Large intestine (tissue), 3 donors: ENCODE measurements at regions not wholly inside any gene's neighbourhood (a gene's known extent, or its start where the extent isn't known, plus 50 kb on each side); places are given as distances from the start of the nearest gene placed in this dataset.
A peak's percentile ranks its signal among the peaks of the same experiment; 100 is the strongest.

ENCODE experiments used
- DNase-seq, 2 donors: peaks; one replicate each; pipeline versions ENCODE4 v3.0.0 to v3.0.0-alpha.2; 2013
- H3K27ac ChIP-seq: one replicate; pipeline ENCODE4 v1.5.1; 2013; ENCODE audit warnings: low read length
- H3K27me3 ChIP-seq: 2 replicates; pipeline ENCODE4 v1.6.1; 2013; ENCODE audit warnings: low read length; ENCODE audit not compliant: control insufficient read depth, insufficient read depth
- H3K36me3 ChIP-seq: 2 replicates; pipeline ENCODE4 v1.6.1; 2013; ENCODE audit warnings: low read length; ENCODE audit not compliant: control insufficient read depth, insufficient read depth
- H3K4me1 ChIP-seq: one replicate; pipeline ENCODE4 v1.6.1; 2013; ENCODE audit warnings: low read length; ENCODE audit not compliant: control insufficient read depth, insufficient read depth
- H3K4me3 ChIP-seq: one replicate; pipeline ENCODE4 v1.5.1; 2013; ENCODE audit warnings: low read length
- H3K9me3 ChIP-seq: one replicate; pipeline ENCODE4 v1.6.1; 2013; ENCODE audit warnings: mild to moderate bottlenecking, low read depth, low read length, moderate library complexity; ENCODE audit not compliant: control insufficient read depth
- WGBS: methylation state at CpG from one replicate; pipeline ENCODE4 v1.1.5; 2013; ENCODE audit warnings: low lambda C conversion rate; ENCODE audit not compliant: insufficient coverage; 5-methylcytosine and 5-hydroxymethylcytosine counted together

GRCh38 chr3:116848248-116848829 lies 138.8 kb downstream of the TUSC7 start:
- Histone ChIP-seq H3K27ac (no peak overlapping the region), H3K9me3 (no peaks in the 10 kb centered on the region), H3K4me3 (no peak overlapping the region), H3K36me3 (no peaks in the 10 kb centered on the region), H3K27me3 (no peaks in the 10 kb centered on the region), H3K4me1 (no peaks in the 10 kb centered on the region)
- WGBS, result no CpG with 5 or more reads among the region's 3 CpGs
- DNase-seq, result no peak

- Histone ChIP-seq H3K27ac (no peak overlapping the region), H3K36me3 (no peaks in the 10 kb centered on the region), H3K9me3 (no peaks in the 10 kb centered on the region), H3K4me1 (no peaks in the 10 kb centered on the region), H3K27me3 (no peaks in the 10 kb centered on the region), H3K4me3 (no peak overlapping the region)
- 93% methylated on average over 2 of the region's 3 CpGs for WGBS
- DNase-seq, result no peak
Observed at GRCh38 chr3:116849261-116849688, 139.7 kb downstream of the TUSC7 start.

- Histone ChIP-seq H3K9me3 (no peaks in the 10 kb centered on the region), H3K27me3 (no peaks in the 10 kb centered on the region), H3K27ac (no peak overlapping the region), H3K4me3 (no peak overlapping the region), H3K36me3 (no peaks in the 10 kb centered on the region), H3K4me1 (no peaks in the 10 kb centered on the region)
- 40% methylated on average over 1 of the region's 5 CpGs for WGBS
- DNase-seq, result no peak
Observed at GRCh38 chr3:116852803-116853202, 143.2 kb downstream of the TUSC7 start.

DNA sequence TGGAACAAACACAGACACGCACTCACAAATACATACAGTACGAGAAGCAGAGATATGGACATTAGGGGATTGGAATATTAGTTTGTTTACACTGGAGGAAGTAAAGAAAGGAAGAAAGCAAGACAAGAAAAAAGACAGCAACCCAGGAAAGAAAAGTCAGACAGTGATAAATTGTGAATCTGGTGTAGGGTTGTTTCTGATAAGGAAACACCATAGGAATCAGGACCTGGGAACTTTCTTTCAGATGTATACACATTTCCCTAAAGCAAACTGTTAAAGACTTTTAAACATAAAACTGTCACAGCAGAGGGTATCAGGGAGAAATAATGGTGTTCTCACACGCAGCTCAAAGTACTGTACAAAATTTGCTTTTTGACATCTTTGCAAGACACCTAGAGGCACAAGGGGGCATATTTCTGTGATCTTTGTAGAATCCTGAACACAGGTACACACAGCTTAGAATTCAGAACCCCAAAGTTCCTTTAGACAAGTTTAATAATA lies 153.7 kb downstream of the TUSC7 start:
- 33% methylated on average over 1 of the region's 3 CpGs for WGBS
- Histone ChIP-seq H3K27ac (no peak overlapping the region), H3K27me3 (no peaks in the 10 kb centered on the region), H3K4me3 (no peak overlapping the region), H3K9me3 (no peaks in the 10 kb centered on the region), H3K36me3 (no peaks in the 10 kb centered on the region), H3K4me1 (peaks cover 3% of the 10 kb centered on the region)
- DNase-seq, result no peak

DNA sequence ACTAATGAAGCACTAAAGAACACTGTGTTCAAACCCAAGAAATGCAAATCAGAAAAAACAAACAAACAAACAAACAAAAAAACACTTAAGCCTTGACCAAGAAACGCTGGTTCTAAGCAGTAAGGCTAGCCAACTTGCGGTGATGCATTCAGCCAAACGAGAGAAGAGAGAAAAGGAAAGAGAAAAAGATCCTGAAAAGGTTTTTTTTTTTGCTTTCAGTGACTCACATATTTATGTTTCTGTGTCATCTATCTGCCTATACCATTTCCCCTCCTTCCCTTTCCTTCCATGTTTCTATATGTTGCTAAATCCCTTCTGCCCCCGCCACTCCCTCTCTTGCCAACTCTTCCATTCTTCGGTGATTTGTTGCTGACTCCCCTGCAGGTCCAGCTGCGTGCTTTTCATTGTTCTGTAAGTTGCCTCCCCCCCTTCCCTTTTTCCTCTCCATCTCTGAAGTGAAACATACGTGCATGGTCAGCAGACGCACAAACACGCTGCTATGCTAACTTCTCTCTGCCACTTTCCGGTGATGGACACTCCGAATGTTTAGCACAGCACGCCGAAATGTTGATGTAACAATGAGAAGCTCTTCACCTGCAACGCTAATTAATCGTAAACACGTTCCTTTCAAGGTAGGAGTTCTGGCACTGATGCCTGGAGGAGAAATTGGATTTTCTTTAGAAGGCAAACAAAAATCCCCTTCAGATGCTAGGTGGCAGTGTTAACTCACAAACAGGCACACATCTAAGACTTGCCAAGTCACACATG lies 154.4 kb downstream of the TUSC7 start:
- Histone ChIP-seq H3K4me1 (peaks cover 3% of the 10 kb centered on the region), H3K9me3 (no peaks in the 10 kb centered on the region), H3K4me3 (peak overlapping the region; percentile 20), H3K27ac (no peak overlapping the region), H3K36me3 (no peaks in the 10 kb centered on the region), H3K27me3 (no peaks in the 10 kb centered on the region)
- DNase-seq, result peak; percentile 19 to 29
- 67% methylated on average over 1 of the region's 16 CpGs for WGBS

DNA sequence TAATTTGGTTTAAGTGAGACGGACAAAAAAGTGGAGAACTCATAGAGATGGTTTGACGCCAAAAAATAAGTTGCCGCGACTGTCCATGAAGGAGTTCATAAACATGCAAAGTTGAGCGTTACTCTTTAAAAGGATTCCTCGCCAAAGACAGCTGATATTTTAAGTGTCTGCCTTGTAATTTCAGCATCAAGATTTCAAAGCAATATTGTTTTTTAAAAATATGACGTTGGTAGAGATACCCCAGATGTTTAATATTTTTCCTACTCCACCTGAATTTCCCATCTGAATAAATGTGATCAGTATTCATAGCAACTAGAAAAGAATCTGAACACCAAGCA lies 155.0 kb downstream of the TUSC7 start:
- peaks cover 3% of the 10 kb centered on the region for H3K4me1 ChIP-seq
- no peak overlapping the region for H3K27ac ChIP-seq
- WGBS, result 33% methylated on average over 6 of the region's 7 CpGs
- no peaks in the 10 kb centered on the region for H3K27me3 ChIP-seq
- H3K4me3 ChIP-seq, result no peak overlapping the region
- no peak for DNase-seq
- H3K9me3 ChIP-seq, result no peaks in the 10 kb centered on the region
- H3K36me3 ChIP-seq, result no peaks in the 10 kb centered on the region

DNA sequence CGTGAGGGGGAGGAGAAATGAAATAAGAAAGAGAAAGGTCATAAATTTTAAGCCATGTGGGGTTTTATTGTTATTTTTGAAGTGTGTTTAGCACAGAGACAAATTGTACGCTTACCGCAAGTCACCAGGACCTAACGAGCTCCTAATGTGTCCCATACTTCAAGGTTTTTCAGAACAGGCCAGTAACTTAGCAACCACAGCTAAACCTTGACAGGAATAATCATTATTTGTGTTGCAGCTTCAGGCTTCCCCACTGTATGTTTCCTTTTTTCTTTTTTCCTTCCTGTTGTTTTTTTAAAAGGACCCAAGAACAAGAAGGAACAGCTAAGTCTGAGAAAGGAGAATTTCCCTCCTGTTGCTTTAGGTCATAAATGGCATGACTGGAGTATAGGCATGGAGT lies 160.8 kb downstream of the TUSC7 start:
- H3K4me3 ChIP-seq, result no peak overlapping the region
- H3K4me1 ChIP-seq, result no peaks in the 10 kb centered on the region
- H3K9me3 ChIP-seq, result no peaks in the 10 kb centered on the region
- H3K36me3 ChIP-seq, result no peaks in the 10 kb centered on the region
- no peak for DNase-seq
- no peaks in the 10 kb centered on the region for H3K27me3 ChIP-seq
- no peak overlapping the region for H3K27ac ChIP-seq
- 92% methylated on average over 2 of the region's 4 CpGs for WGBS

DNA sequence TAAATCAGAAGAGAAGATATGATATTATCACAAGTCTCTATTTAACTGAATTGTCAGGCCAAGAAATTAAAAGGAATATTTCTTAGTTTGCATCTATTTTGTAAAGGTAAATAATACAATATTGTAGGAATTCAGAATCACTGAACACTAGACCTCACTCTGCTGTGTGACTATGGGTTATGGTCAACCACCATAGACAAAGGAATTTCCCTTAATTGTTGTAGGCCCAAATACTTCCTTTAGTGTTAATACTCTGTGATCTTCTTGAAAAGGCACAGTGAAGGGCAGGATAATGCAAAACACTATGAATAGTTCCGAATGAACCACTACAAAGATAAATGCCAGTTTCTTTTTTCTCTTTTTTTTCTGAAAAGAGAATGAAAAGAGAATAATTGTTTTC lies 162.3 kb downstream of the TUSC7 start:
- WGBS, result 100% methylated on average over 1 of the region's 1 CpG
- Histone ChIP-seq H3K36me3 (no peaks in the 10 kb centered on the region), H3K27ac (no peak overlapping the region), H3K27me3 (no peaks in the 10 kb centered on the region), H3K4me1 (no peaks in the 10 kb centered on the region), H3K4me3 (no peak overlapping the region), H3K9me3 (no peaks in the 10 kb centered on the region)
- DNase-seq, result no peak

GRCh38 chr3:116872688-116873087 lies 163.1 kb downstream of the TUSC7 start:
- Histone ChIP-seq H3K4me3 (no peak overlapping the region), H3K36me3 (no peaks in the 10 kb centered on the region), H3K27me3 (no peaks in the 10 kb centered on the region), H3K4me1 (no peaks in the 10 kb centered on the region), H3K27ac (no peak overlapping the region), H3K9me3 (no peaks in the 10 kb centered on the region)
- no peak for DNase-seq
- WGBS, result no CpG with 5 or more reads among the region's 2 CpGs

DNA sequence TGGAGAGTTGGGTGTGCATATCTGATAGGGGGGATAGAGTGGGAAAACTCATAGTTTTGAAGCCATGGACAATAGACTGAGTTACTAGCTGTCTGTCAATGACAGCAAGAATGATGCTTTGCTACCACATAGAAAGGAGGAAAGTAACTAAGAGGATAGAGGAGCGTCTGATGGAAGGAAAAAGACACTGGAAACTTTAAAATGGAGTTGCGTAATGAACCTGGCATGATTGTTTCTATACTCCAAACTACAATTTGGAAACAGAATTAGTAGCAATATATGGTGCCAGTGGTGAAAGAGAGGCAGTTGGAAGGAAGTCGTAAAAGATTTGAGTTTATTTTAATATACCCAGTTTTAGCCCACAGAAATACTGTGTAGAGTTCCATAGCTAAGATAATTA lies 163.6 kb downstream of the TUSC7 start:
- no peak overlapping the region for H3K4me3 ChIP-seq
- no peaks in the 10 kb centered on the region for H3K4me1 ChIP-seq
- 100% methylated on average over 2 of the region's 3 CpGs for WGBS

GRCh38 chr3:116877968-116878367 lies 168.4 kb downstream of the TUSC7 start:
- Histone ChIP-seq H3K36me3 (no peaks in the 10 kb centered on the region), H3K9me3 (no peaks in the 10 kb centered on the region), H3K27me3 (no peaks in the 10 kb centered on the region), H3K27ac (no peak overlapping the region), H3K4me1 (no peaks in the 10 kb centered on the region), H3K4me3 (no peak overlapping the region)
- WGBS, result no CpG with 5 or more reads among the region's 3 CpGs
- no peak for DNase-seq

More for the DNA sequence above, 163.6 kb downstream of the TUSC7 start:
- no peak overlapping the region for H3K27ac ChIP-seq
- no peaks in the 10 kb centered on the region for H3K27me3 ChIP-seq
- no peak for DNase-seq
- H3K36me3 ChIP-seq, result no peaks in the 10 kb centered on the region
- no peaks in the 10 kb centered on the region for H3K9me3 ChIP-seq
